Ectodermal cell (in vitro differentiated cells): ENCODE measurements at regions not wholly inside any gene's neighbourhood (a gene's known extent, or its start where the extent isn't known, plus 50 kb on each side); places are given as distances from the start of the nearest gene placed in this dataset.

Experiments
- H3K27ac ChIP-seq: 2 replicates; pipeline ENCODE4 v1.7.0; 2013; ENCODE audit warnings: mild to moderate bottlenecking, low read depth, low read length; ENCODE audit not compliant: insufficient read depth, poor library complexity, severe bottlenecking
- H3K27me3 ChIP-seq: 2 replicates; pipeline ENCODE4 v1.7.0; 2013; ENCODE audit warnings: mild to moderate bottlenecking, low read length; ENCODE audit not compliant: insufficient read depth, control insufficient read depth, poor library complexity, severe bottlenecking
- H3K36me3 ChIP-seq: one replicate; pipeline ENCODE4 v1.7.0; 2013; ENCODE audit warnings: low read length; ENCODE audit not compliant: control insufficient read depth, insufficient read depth
- H3K4me1 ChIP-seq: one replicate; pipeline ENCODE4 v1.7.0; 2013; ENCODE audit warnings: low read length; ENCODE audit not compliant: control insufficient read depth, insufficient read depth
- H3K4me3 ChIP-seq: 2 replicates; pipeline ENCODE4 v1.7.0; 2013; ENCODE audit warnings: low read depth, low read length, control low read depth; ENCODE audit not compliant: insufficient read depth
- H3K9me3 ChIP-seq: 2 replicates; pipeline ENCODE4 v1.7.0; 2013; ENCODE audit warnings: mild to moderate bottlenecking, low read length, moderate library complexity; ENCODE audit not compliant: control insufficient read depth
- WGBS, 2 experiments: methylation state at CpG; one replicate each; pipeline ENCODE4 v1.1.7; 2013; ENCODE audit warnings: missing lambda C conversion rate in 2 of 2; 5-methylcytosine and 5-hydroxymethylcytosine counted together

GRCh38 chr3:24033818-24034217 is 88.7 kb downstream of the NR1D2 start:
- Histone ChIP-seq H3K27ac (no peak overlapping the region), H3K36me3 (no peaks in the 10 kb centered on the region), H3K4me1 (no peaks in the 10 kb centered on the region), H3K4me3 (no peak overlapping the region), H3K9me3 (no peaks in the 10 kb centered on the region), H3K27me3 (no peaks in the 10 kb centered on the region)
- 100% methylated on average over 1 to 2 of the region's 2 CpGs for WGBS, 2 experiments

GRCh38 chr3:24034464-24034863 is 89.4 kb downstream of the NR1D2 start:
- no peak overlapping the region for H3K27ac ChIP-seq
- H3K36me3 ChIP-seq: no peaks in the 10 kb centered on the region
- H3K27me3 ChIP-seq: no peaks in the 10 kb centered on the region
- H3K4me1 ChIP-seq: no peaks in the 10 kb centered on the region
- no peaks in the 10 kb centered on the region for H3K9me3 ChIP-seq
- H3K4me3 ChIP-seq: no peak overlapping the region

GRCh38 chr3:24037971-24038370 is 92.9 kb downstream of the NR1D2 start:
- Histone ChIP-seq H3K9me3 (no peaks in the 10 kb centered on the region), H3K36me3 (no peaks in the 10 kb centered on the region), H3K4me1 (no peaks in the 10 kb centered on the region), H3K27me3 (no peaks in the 10 kb centered on the region), H3K4me3 (no peak overlapping the region), H3K27ac (no peak overlapping the region)
- WGBS, 2 experiments: 86 to 95% methylated on average over 1 of the region's 2 CpGs

- Histone ChIP-seq H3K27me3 (no peaks in the 10 kb centered on the region), H3K27ac (no peak overlapping the region), H3K4me1 (no peaks in the 10 kb centered on the region), H3K9me3 (no peaks in the 10 kb centered on the region), H3K36me3 (no peaks in the 10 kb centered on the region), H3K4me3 (no peak overlapping the region)
- WGBS, 2 experiments: 97 to 100% methylated on average over 2 to 3 of the region's 3 CpGs
Observed at GRCh38 chr3:24040311-24040710, 95.2 kb downstream of the NR1D2 start.

GRCh38 chr3:24042174-24043059 is 97.3 kb downstream of the NR1D2 start:
- H3K36me3 ChIP-seq: no peaks in the 10 kb centered on the region
- H3K27ac ChIP-seq: no peak overlapping the region
- no peak overlapping the region for H3K4me3 ChIP-seq
- WGBS, 2 experiments: 93 to 96% methylated on average over 10 of the region's 10 CpGs
- no peaks in the 10 kb centered on the region for H3K4me1 ChIP-seq
- no peaks in the 10 kb centered on the region for H3K9me3 ChIP-seq
- no peaks in the 10 kb centered on the region for H3K27me3 ChIP-seq

GRCh38 chr3:24043168-24043567 is 98.1 kb downstream of the NR1D2 start:
- Histone ChIP-seq H3K4me1 (no peaks in the 10 kb centered on the region), H3K27ac (no peak overlapping the region), H3K9me3 (no peaks in the 10 kb centered on the region), H3K4me3 (no peak overlapping the region), H3K27me3 (no peaks in the 10 kb centered on the region), H3K36me3 (no peaks in the 10 kb centered on the region)
- 82 to 84% methylated on average over 4 of the region's 4 CpGs for WGBS, 2 experiments

GRCh38 chr3:24043985-24044384 is 98.9 kb downstream of the NR1D2 start:
- H3K36me3 ChIP-seq: no peaks in the 10 kb centered on the region
- no peak overlapping the region for H3K4me3 ChIP-seq
- H3K4me1 ChIP-seq: no peaks in the 10 kb centered on the region
- WGBS, 2 experiments: 94% methylated on average over 5 of the region's 5 CpGs
- H3K27ac ChIP-seq: no peak overlapping the region
- H3K9me3 ChIP-seq: no peaks in the 10 kb centered on the region
- H3K27me3 ChIP-seq: no peaks in the 10 kb centered on the region

GRCh38 chr3:24046214-24046613 is 101.1 kb downstream of the NR1D2 start:
- Histone ChIP-seq H3K36me3 (no peaks in the 10 kb centered on the region), H3K4me1 (no peaks in the 10 kb centered on the region), H3K9me3 (no peaks in the 10 kb centered on the region), H3K27me3 (no peaks in the 10 kb centered on the region), H3K27ac (no peak overlapping the region), H3K4me3 (no peak overlapping the region)

- no CpG with 5 or more reads among the region's 1 CpG for WGBS, 2 experiments
Observed at GRCh38 chr3:24047513-24047912, 102.4 kb downstream of the NR1D2 start.

GRCh38 chr3:24048843-24049242 is 103.8 kb downstream of the NR1D2 start:
- Histone ChIP-seq H3K27me3 (no peaks in the 10 kb centered on the region), H3K27ac (no peak overlapping the region), H3K9me3 (no peaks in the 10 kb centered on the region), H3K4me1 (no peaks in the 10 kb centered on the region), H3K4me3 (no peak overlapping the region), H3K36me3 (no peaks in the 10 kb centered on the region)
- 81 to 89% methylated on average over 1 of the region's 1 CpG for WGBS, 2 experiments

More at GRCh38 chr3:24047513-24047912, 102.4 kb downstream of the NR1D2 start:
- no peak overlapping the region for H3K27ac ChIP-seq
- H3K9me3 ChIP-seq: no peaks in the 10 kb centered on the region
- H3K4me3 ChIP-seq: no peak overlapping the region
- no peaks in the 10 kb centered on the region for H3K4me1 ChIP-seq
- H3K36me3 ChIP-seq: no peaks in the 10 kb centered on the region
- no peaks in the 10 kb centered on the region for H3K27me3 ChIP-seq
